Right lobe of liver (tissue), 6 donors: ENCODE measurements at regions not wholly inside any gene's neighbourhood (a gene's known extent, or its start where the extent isn't known, plus 50 kb on each side); places are given as distances from the start of the nearest gene placed in this dataset.

Experiments used
- ATAC-seq, 4 donors: fragments of 200-7000 bp; cut with Tn5 transposase; one replicate each; pipeline ENCODE4 v1.9.1; 2020; ENCODE audit warnings: mild to moderate bottlenecking in 4 of 4, moderate library complexity in 4 of 4
- DNase-seq, 3 donors: peaks; one replicate each; pipeline ENCODE4 v3.0.0-alpha.2; 2020
- H3K27ac ChIP-seq, 3 donors: fragments of 200-600 bp; one replicate each; pipeline ENCODE4 v1.8.0; 2022
- H3K27me3 ChIP-seq, 2 donors: fragments of 200-600 bp; one replicate each; pipeline ENCODE4 v1.8.0; 2022
- H3K36me3 ChIP-seq, 4 donors: fragments of 200-600 bp; sonication (generic) in 1 of 4; one replicate each; pipeline versions ENCODE4 v1.5.1 to v1.8.0; 2017 to 2022; ENCODE audit warnings: control low read depth in 1 of 4
- H3K4me1 ChIP-seq, 4 donors: fragments of 200-600 bp; sonication (generic) in 1 of 4; one replicate each; pipeline versions ENCODE4 v1.5.1 to v1.8.0; 2017 to 2022; ENCODE audit warnings: control low read depth in 1 of 4
- H3K4me3 ChIP-seq, 3 donors: fragments of 200-600 bp; one replicate each; pipeline ENCODE4 v1.8.0; 2022
- H3K9me3 ChIP-seq, 4 donors: fragments of 200-600 bp; sonication (generic) in 1 of 4; one replicate each; pipeline versions ENCODE4 v1.5.1 to v1.8.0; 2017 to 2022; ENCODE audit warnings: control low read depth in 1 of 4
- POLR2A ChIP-seq: fragments of 450-650 bp; IDR thresholded peaks from one replicate; pipeline ENCODE4 v1.6.1; 2017; ENCODE audit warnings: antibody characterized with exemption, mild to moderate bottlenecking
- WGBS: methylation state at CpG from one replicate; pipeline ENCODE4 v1.1.6; 2018; ENCODE audit warnings: low coverage, low lambda C conversion rate; ENCODE audit not compliant: insufficient coverage; ENCODE audit errors: missing lambda C conversion rate; 5-methylcytosine and 5-hydroxymethylcytosine counted together
- intact Hi-C, 2 donors: fragments of 100-400 bp; cut with DNase I; formaldehyde crosslinking; loops; one replicate each; pipeline versions ENCODE4 v1.11.2 to v1.14.1; 2022
- TF ChIP-seq, protein P1 (sequence below), 4 donors: fragments of 200-600 bp in 3 of 4; fragments of 450-650 bp in 1 of 4; IDR thresholded peaks; one replicate each; pipeline versions ENCODE4 v1.5.1 to v1.8.0; 2016 to 2022; ENCODE audit warnings: antibody characterized with exemption in 4 of 4, mild to moderate bottlenecking in 2 of 4
- donor health status: DM: no; HTN: yes; CAD: no.
- donor health status: DM: no; HTN: no; CAD: no.
- donor health status: DM: no; HTN: no; CAD: no.
- donor health status: DM: no; HTN: yes; CAD: no.
- donor health status: DM: no; HTN: yes; CAD: no.

DNA sequence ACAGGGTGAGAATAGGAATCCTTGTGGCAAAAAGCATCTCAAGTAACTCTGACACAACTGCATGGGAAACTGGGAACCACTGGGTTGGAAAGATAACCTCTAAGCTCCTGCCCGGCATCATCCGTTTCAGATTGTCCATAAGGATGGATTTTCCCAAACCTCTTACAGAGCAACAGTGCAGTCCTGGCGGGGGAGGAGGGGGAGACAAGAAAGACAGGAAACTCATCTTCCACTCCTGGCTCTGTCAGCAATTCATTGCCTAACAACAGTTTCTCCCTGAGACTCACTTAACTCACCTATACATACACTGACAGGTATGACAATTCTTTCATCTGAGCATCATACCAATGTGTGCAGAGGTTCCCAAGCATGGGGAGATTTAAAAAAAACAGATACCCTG, 279.0 kb downstream of the RPLP1 start:
- ATAC-seq (no peak), DNase-seq (no peak)
- no peak overlapping the region for H3K4me3 ChIP-seq
- no peak overlapping the region for H3K27ac ChIP-seq
- TF ChIP-seq, protein P1, sequence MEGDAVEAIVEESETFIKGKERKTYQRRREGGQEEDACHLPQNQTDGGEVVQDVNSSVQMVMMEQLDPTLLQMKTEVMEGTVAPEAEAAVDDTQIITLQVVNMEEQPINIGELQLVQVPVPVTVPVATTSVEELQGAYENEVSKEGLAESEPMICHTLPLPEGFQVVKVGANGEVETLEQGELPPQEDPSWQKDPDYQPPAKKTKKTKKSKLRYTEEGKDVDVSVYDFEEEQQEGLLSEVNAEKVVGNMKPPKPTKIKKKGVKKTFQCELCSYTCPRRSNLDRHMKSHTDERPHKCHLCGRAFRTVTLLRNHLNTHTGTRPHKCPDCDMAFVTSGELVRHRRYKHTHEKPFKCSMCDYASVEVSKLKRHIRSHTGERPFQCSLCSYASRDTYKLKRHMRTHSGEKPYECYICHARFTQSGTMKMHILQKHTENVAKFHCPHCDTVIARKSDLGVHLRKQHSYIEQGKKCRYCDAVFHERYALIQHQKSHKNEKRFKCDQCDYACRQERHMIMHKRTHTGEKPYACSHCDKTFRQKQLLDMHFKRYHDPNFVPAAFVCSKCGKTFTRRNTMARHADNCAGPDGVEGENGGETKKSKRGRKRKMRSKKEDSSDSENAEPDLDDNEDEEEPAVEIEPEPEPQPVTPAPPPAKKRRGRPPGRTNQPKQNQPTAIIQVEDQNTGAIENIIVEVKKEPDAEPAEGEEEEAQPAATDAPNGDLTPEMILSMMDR (IDR thresholded peaks at IDR 0.05) = no peak
- H3K4me1 ChIP-seq = peaks cover 0 to 3% (median 0%) of the 10 kb centered on the region in 4 donors
- intact Hi-C loops = loop anchor here in 1 of 2 donors (10.0 kb wide), 1 partner anchor 63 kb away; no protein-coding TSS in a partner anchor
- no peaks in the 10 kb centered on the region for H3K27me3 ChIP-seq
- H3K36me3 ChIP-seq = no peaks in the 10 kb centered on the region
- H3K9me3 ChIP-seq = no peaks in the 10 kb centered on the region
- 88% methylated on average over 3 of the region's 3 CpGs for WGBS

DNA sequence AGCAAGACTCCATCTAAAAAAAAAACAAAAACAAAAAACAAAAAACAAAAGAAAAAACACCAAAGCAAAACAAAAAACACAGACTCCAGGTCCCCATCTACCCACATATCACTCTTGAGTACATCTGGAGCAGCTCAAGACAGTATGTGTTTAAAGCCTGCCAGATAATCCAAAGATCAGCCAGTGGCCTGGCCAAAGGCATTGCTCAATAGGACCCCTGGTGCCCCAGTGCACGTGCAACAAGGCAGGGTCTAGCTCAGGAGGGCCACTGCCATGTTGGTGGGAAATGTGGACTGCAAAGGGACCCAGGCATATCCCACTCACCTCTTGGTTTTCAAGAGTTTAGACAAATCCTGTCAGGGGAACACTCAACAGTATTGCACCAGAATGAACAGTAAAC, 279.5 kb downstream of the RPLP1 start:
- H3K4me3 ChIP-seq = no peak overlapping the region
- H3K9me3 ChIP-seq = no peaks in the 10 kb centered on the region
- TF ChIP-seq POLR2A = no peak
- TF ChIP-seq, protein P1 (IDR thresholded peaks at IDR 0.05) = no peak
- peaks cover 0 to 3% (median 0%) of the 10 kb centered on the region in 4 donors for H3K4me1 ChIP-seq
- no peaks in the 10 kb centered on the region for H3K27me3 ChIP-seq
- ATAC-seq (peak in 2 of 4 donors; percentile 53 to 78), DNase-seq (no peak)
- 33% methylated on average over 1 of the region's 1 CpG for WGBS
- no peaks in the 10 kb centered on the region for H3K36me3 ChIP-seq
- intact Hi-C loops = loop anchor here in 1 of 2 donors (10.0 kb wide), 1 partner anchor 63 kb away; no protein-coding TSS in a partner anchor
- H3K27ac ChIP-seq = no peak overlapping the region

DNA sequence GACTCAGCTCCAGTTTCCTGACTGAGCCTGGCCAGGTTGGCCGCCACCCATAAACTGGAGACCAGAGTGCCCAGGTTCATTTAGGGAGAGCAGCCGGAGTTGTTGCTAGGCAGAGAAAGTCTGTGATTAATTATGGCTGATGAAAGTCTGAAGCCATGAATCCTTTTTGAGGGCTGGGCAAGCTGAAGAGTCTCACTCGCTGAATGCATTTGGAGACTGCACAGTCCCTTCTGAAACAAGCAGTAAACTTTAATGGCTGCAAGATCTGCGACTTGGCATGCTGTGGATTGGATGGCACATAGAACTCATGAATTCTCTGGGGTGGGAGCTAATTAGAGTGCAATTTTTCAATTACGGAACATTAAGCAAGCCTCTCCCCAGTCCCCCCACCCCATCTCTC, 282.1 kb downstream of the RPLP1 start:
- no peaks in the 10 kb centered on the region for H3K27me3 ChIP-seq
- intact Hi-C loops = loop anchor here in 1 of 2 donors (10.0 kb wide), 1 partner anchor 60 kb away; no protein-coding TSS in a partner anchor
- ATAC-seq = no peak
- no peak overlapping the region for H3K27ac ChIP-seq
- no peak for TF ChIP-seq POLR2A
- TF ChIP-seq, protein P1 (IDR thresholded peaks at IDR 0.05) = no peak
- H3K36me3 ChIP-seq = no peaks in the 10 kb centered on the region
- H3K4me3 ChIP-seq = no peak overlapping the region
- DNase-seq = no peak
- no peaks in the 10 kb centered on the region for H3K9me3 ChIP-seq
- 97% methylated on average over 3 of the region's 5 CpGs for WGBS
- peaks cover 0 to 3% (median 0%) of the 10 kb centered on the region in 4 donors for H3K4me1 ChIP-seq

- intact Hi-C loops = loop anchor here in 1 of 2 donors (10.0 kb wide), 1 partner anchor 60 kb away; no protein-coding TSS in a partner anchor
- Histone ChIP-seq H3K9me3 (no peaks in the 10 kb centered on the region), H3K36me3 (no peaks in the 10 kb centered on the region), H3K4me1 (peaks cover 0 to 3% (median 0%) of the 10 kb centered on the region in 4 donors), H3K4me3 (no peak overlapping the region), H3K27me3 (no peaks in the 10 kb centered on the region), H3K27ac (no peak overlapping the region)
- no peak for DNase-seq
- ATAC-seq = no peak
- no peak for TF ChIP-seq POLR2A
- TF ChIP-seq, protein P1 (IDR thresholded peaks at IDR 0.05) = no peak
- 78% methylated on average over 3 of the region's 4 CpGs for WGBS
These were observed 282.5 kb downstream of the RPLP1 start for GRCh38 chr15:69735121-69735520.

DNA sequence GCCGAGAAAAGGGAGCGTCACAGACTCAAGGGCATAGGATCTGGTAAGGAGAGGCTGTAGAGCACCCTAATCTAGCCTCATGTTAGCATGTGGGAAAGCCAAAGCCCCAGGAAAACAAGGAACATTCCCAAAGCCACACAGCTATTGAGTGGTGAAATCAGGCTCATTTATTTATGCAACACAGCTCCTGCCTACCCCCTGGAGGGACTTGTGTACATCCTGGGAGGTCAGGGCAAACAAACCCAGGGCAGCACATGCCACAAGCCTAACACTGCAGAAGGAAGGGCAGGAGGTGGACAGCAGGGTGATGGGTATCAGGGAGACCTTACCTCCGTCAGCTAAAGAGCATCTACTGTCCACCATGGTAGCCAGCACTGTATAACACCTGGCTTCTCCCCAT, 283.5 kb downstream of the RPLP1 start:
- H3K4me3 ChIP-seq = no peak overlapping the region
- DNase-seq (no peak), ATAC-seq (no peak)
- intact Hi-C loops = loop anchor here in 1 of 2 donors (10.0 kb wide), 1 partner anchor 59 kb away; no protein-coding TSS in a partner anchor
- H3K4me1 ChIP-seq = peaks cover 0 to 3% (median 0%) of the 10 kb centered on the region in 4 donors
- H3K36me3 ChIP-seq = no peaks in the 10 kb centered on the region
- no peaks in the 10 kb centered on the region for H3K9me3 ChIP-seq
- 96% methylated on average over 3 of the region's 3 CpGs for WGBS
- H3K27me3 ChIP-seq = no peaks in the 10 kb centered on the region
- TF ChIP-seq, protein P1 (IDR thresholded peaks at IDR 0.05) = no peak
- TF ChIP-seq POLR2A = no peak
- no peak overlapping the region for H3K27ac ChIP-seq
